PC-9 (cell line): ENCODE measurements at regions not wholly inside any gene's neighbourhood (a gene's known extent, or its start where the extent isn't known, plus 50 kb on each side); places are given as distances from the start of the nearest gene placed in this dataset.

ENCODE experiments used
- BruUV-seq: library from RNA; stranded (reverse); fragments of 400-500 nt; replicated peaks from 2 replicates; lab custom pipeline; 2021; lab: Mats Ljungman, UMichigan
- CTCF ChIA-PET: fragments of 300-600 bp; sonication (Branson Sonifier 250); formaldehyde crosslinking; loops from one replicate; lab custom pipeline; 2022; ENCODE audit warnings: antibody characterized with exemption; lab: Charles Lee
- POLR2A ChIA-PET: fragments of 300-600 bp; sonication (Branson Sonifier 250); formaldehyde crosslinking; loops from one replicate; lab custom pipeline; 2022; ENCODE audit warnings: antibody characterized with exemption; ENCODE audit not compliant: unreplicated experiment; lab: Charles Lee
- DNase-seq, 2 experiments: peaks; one replicate each; pipeline versions ENCODE4 v3.0.0 to v3.0.0-alpha.2; 2015 to 2022; ENCODE audit warnings: mixed read lengths in 1 of 2
- H2AFZ ChIP-seq: fragments of 200-600 bp; sonication (generic); 2 replicates; pipeline ENCODE4 v1.8.1; 2017; ENCODE audit warnings: antibody characterized with exemption
- H3F3A ChIP-seq: fragments of 200-600 bp; sonication (generic); 2 replicates; pipeline ENCODE4 v1.8.1; 2017; ENCODE audit warnings: antibody characterized with exemption, mild to moderate bottlenecking, low read depth; ENCODE audit not compliant: insufficient read depth
- H3K27ac ChIP-seq: fragments of 200-600 bp; sonication (generic); 2 replicates; pipeline ENCODE4 v1.6.1; 2016; ENCODE audit warnings: mixed run types
- H3K27me3 ChIP-seq: fragments of 200-600 bp; sonication (generic); 2 replicates; pipeline ENCODE4 v1.6.1; 2016; ENCODE audit warnings: low read depth, mixed run types; ENCODE audit not compliant: insufficient read depth
- H3K36me3 ChIP-seq: fragments of 200-600 bp; sonication (generic); 2 replicates; pipeline ENCODE4 v1.6.1; 2016; ENCODE audit warnings: low read depth, mixed run types
- H3K4me1 ChIP-seq: fragments of 200-600 bp; sonication (generic); replicated peaks from 2 replicates; pipeline ENCODE4 v1.6.1; 2016; ENCODE audit warnings: mixed run types; ENCODE audit not compliant: insufficient read depth
- H3K4me2 ChIP-seq: fragments of 200-600 bp; sonication (generic); 2 replicates; pipeline ENCODE4 v1.6.1; 2017; ENCODE audit warnings: mixed run types
- H3K4me3 ChIP-seq: fragments of 200-600 bp; sonication (generic); 2 replicates; pipeline ENCODE4 v1.6.1; 2016; ENCODE audit warnings: mixed run types
- H3K79me2 ChIP-seq: fragments of 200-600 bp; sonication (generic); 2 replicates; pipeline ENCODE4 v1.6.1; 2017; ENCODE audit warnings: low read depth, mixed run types
- H3K9me2 ChIP-seq: fragments of 200-600 bp; sonication (generic); 2 replicates; pipeline ENCODE4 v1.8.1; 2017; ENCODE audit warnings: mild to moderate bottlenecking; ENCODE audit not compliant: insufficient read depth
- H3K9me3 ChIP-seq: fragments of 200-600 bp; sonication (generic); 2 replicates; pipeline ENCODE4 v1.8.1; 2016; ENCODE audit warnings: low read depth; ENCODE audit not compliant: insufficient read depth
- H4K20me1 ChIP-seq: fragments of 200-600 bp; sonication (generic); 2 replicates; pipeline ENCODE4 v1.8.1; 2017; ENCODE audit not compliant: insufficient read depth
- CTCF ChIP-seq: fragments of 200-600 bp; sonication (generic); conservative IDR thresholded peaks from 2 replicates; pipeline ENCODE4 v1.6.1; 2017; ENCODE audit warnings: mixed run types, antibody characterized with exemption, mild to moderate bottlenecking, moderate library complexity
- EZH2 ChIP-seq: fragments of 200-600 bp; sonication (generic); IDR thresholded peaks from 2 replicates; pipeline ENCODE4 v1.8.0; 2017; ENCODE audit warnings: antibody characterized with exemption, low read depth
- intact Hi-C: fragments of 100-400 bp; cut with micrococcal nuclease; formaldehyde crosslinking; loops from one replicate; pipeline ENCODE4 v1.10.0; 2022; ENCODE audit not compliant: unreplicated experiment

GRCh38 chr7:50199824-50200223 lies 104.7 kb upstream of the IKZF1 start:
- intact Hi-C loops, result loop anchor here (10.0 kb wide), 1 partner anchor 1225 kb away; no protein-coding TSS in a partner anchor
- Histone ChIP-seq H3K27me3 (peaks cover 42% of the 10 kb centered on the region), H4K20me1 (no peaks in the 10 kb centered on the region), H3K9me3 (no peaks in the 10 kb centered on the region), H3K27ac (no peak overlapping the region), H3K36me3 (no peaks in the 10 kb centered on the region), H3K9me2 (no peaks in the 10 kb centered on the region), H3K4me3 (no peak overlapping the region), H3K79me2 (no peaks in the 10 kb centered on the region), H3K4me1 (no peaks in the 10 kb centered on the region), H3K4me2 (no peak overlapping the region), H2AFZ (no peak overlapping the region), H3F3A (no peaks in the 10 kb centered on the region)
- no peak for DNase-seq
- ChIA-PET CTCF (no interaction called here), POLR2A (no interaction called here)
- no peak for TF ChIP-seq EZH2
- TF ChIP-seq CTCF, result no peak
- BruUV-seq, result no TSS peak

- Histone ChIP-seq H3K4me3 (no peak overlapping the region), H3K4me1 (no peaks in the 10 kb centered on the region), H3F3A (no peaks in the 10 kb centered on the region), H3K79me2 (no peaks in the 10 kb centered on the region), H3K27ac (no peak overlapping the region), H3K9me3 (no peaks in the 10 kb centered on the region), H3K36me3 (no peaks in the 10 kb centered on the region), H3K4me2 (no peak overlapping the region), H2AFZ (no peak overlapping the region), H3K9me2 (no peaks in the 10 kb centered on the region), H4K20me1 (no peaks in the 10 kb centered on the region), H3K27me3 (peaks cover 52% of the 10 kb centered on the region)
- TF ChIP-seq CTCF (no peak), EZH2 (no peak)
- POLR2A ChIA-PET, result no interaction called here
- CTCF ChIA-PET, result interaction anchor here (0.6 kb wide), 1 partner anchor 1076 kb away, joined by 3 read pairs; no protein-coding TSS in a partner anchor
- DNase-seq, result peak in 1 of 2 experiments; percentile 28
- intact Hi-C loops, result no loop called here
- BruUV-seq, result no TSS peak
These were observed 104.5 kb upstream of the ZPBP start for GRCh38 chr7:50197549-50197948.

GRCh38 chr7:50196719-50197118 lies 103.7 kb upstream of the ZPBP start:
- ChIA-PET POLR2A (no interaction called here), CTCF (no interaction called here)
- Histone ChIP-seq H3K9me3 (no peaks in the 10 kb centered on the region), H3K27ac (no peak overlapping the region), H2AFZ (no peak overlapping the region), H3K4me3 (no peak overlapping the region), H3F3A (no peaks in the 10 kb centered on the region), H3K4me2 (no peak overlapping the region), H3K79me2 (no peaks in the 10 kb centered on the region), H3K36me3 (no peaks in the 10 kb centered on the region), H3K27me3 (peaks cover 60% of the 10 kb centered on the region), H4K20me1 (no peaks in the 10 kb centered on the region), H3K9me2 (no peaks in the 10 kb centered on the region), H3K4me1 (no peaks in the 10 kb centered on the region)
- no peak for TF ChIP-seq CTCF
- no peak for TF ChIP-seq EZH2
- no peak for DNase-seq
- intact Hi-C loops, result no loop called here
- BruUV-seq, result no TSS peak
